ENCODE measurements at regions not wholly inside any gene's neighbourhood (a gene's known extent, or its start where the extent isn't known, plus 50 kb on each side); places are given as distances from the start of the nearest gene placed in this dataset.

GRCh38 chr3:187822402-187822801 is 77.1 kb upstream of the BCL6 start:
- no peak for TF ChIP-seq HDGF (IDR thresholded peaks at IDR 0.05; ENCODE audit: borderline replicate concordance)
- no peak for TF ChIP-seq BHLHE40 (IDR thresholded peaks at IDR 0.05; ENCODE audit: borderline replicate concordance)
- no peak for TF ChIP-seq FOXM1 (IDR thresholded peaks at IDR 0.05; ENCODE audit: borderline replicate concordance)
- TF ChIP-seq L3MBTL2 (conservative IDR thresholded peaks at IDR 0.05), result no peak
- no peak for TF ChIP-seq PKNOX1 (IDR thresholded peaks at IDR 0.05)
- no peak for TF ChIP-seq SUZ12 (IDR thresholded peaks at IDR 0.05)
- TF ChIP-seq LEF1 (IDR thresholded peaks at IDR 0.05; ENCODE audit: borderline replicate concordance), result no peak
- no peak for TF ChIP-seq SP1 (IDR thresholded peaks at IDR 0.05)
- TF ChIP-seq ZNF384 (IDR thresholded peaks at IDR 0.05), result no peak

Measured in HEK293T (cell line).